NCI-H510A treated with DMSO at 0.1 percent for 48 hours (cell line): ENCODE measurements at regions not wholly inside any gene's neighbourhood (a gene's known extent, or its start where the extent isn't known, plus 50 kb on each side); places are given as distances from the start of the nearest gene placed in this dataset.
"Not testable (repeated sequence)": the region's sequence is repeated elsewhere in the genome, so short reads cannot be mapped to it uniquely, and the experiment has no call there.

Experiments
- DNase-seq: peaks from one replicate; lab custom pipeline; 2025; lab: John Stamatoyannopoulos, UW

DNA sequence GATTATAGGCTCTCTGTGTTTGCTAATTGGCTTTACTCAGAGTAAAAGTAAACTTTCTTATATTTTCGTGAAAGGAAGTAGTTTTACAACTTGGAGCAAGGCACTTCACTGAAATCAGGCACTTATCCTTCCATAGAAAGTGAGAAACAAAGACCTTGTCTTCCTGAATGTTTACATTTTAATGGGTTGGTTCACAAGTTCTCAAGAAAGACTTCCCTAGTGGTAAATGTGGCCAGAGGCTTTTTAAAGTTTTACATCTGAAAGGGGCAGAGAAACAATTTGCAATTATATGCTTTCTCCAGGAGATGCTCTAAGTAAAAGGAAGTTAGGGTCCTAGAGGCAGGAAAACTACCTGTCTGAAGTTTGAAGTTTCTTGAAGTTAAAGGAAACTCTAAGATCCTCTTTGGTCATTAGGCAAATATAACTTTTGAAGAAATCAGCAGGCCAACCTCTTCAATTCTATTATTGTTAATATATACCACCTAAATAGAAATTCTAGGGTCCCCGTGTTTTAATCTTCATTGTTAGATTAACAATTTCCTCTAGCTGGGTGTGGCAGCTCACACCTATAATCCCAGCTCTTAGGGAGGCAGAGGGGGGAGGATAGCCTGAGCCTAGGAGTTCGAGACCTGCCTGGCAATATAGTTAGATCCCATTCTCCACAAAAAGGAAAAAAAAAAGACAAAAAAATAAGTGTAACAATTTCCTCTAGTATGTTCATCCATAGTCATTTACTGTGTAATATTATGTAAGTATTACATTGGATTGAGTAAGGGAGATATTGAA lies 644.9 kb upstream of the FOXG1 start:
- DNase-seq, result no peak

DNA sequence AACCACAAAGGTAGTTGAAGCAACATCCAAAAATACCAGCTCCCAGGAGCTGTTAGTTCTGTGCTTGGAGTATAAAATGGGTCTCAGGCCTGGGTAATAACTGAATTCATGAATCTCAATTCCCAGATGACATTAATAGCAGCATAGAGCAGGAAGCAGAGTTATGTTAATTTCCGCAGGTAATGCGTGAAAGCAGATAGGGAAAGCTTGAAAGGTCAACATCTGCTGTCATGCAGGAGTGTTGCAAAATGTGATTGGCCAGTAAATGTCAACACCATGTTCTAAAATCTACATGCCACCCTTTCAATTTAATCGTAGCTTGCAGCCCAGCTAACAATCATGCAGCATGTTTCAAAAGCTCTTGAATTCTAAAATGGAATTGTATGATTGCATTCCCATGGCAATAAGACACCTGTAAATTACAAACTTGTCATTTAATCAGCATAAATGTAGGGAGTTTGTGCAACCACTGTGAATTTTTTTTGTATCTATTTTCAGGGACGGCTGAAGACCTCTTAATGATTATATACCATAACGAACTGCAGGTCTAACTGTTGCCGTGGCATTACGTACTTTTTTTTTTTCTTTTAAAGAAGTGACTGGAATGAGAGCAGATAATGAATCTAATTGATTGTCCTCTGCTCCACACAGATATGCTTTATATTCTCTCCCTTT lies 635.8 kb upstream of the FOXG1 start:
- peak; percentile 11 for DNase-seq

DNA sequence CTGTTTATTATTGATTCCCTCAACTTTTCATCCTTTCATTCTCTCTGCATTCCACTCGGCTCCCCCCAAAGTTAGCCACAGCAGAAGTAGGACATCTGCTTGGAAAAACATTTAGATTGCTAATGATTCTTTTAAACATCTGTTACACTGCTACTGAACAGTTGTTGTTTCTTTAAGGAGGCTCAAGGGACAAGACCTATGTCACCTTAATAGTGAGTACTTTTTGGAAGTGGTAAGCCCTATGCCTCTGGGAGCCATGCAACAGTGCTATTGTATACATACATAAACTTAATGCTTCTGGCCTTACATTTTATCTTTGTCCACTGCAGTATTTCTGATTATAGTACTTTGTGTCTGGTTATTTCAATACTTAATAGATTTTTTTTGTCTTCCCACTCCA lies 628.2 kb upstream of the FOXG1 start:
- DNase-seq, result no peak

DNA sequence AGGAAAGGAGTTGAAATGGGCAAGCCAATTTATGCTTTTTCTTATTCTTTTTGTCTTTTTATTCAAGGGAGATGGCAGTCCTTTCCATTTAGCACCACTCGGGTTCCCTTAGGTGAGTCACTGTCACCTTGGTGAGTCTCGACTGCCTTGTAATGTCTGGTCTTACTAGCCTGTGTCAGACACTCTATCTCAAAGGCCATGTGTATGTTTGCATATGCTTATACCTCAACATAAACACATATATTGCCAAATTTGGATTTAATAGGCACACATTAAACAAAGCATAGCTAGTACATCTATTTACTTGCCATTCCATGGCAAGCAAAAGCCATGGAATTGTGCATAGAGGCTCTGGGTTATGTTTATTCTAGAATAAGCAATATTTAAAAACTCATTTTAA lies 624.9 kb upstream of the FOXG1 start:
- peak; percentile 28 for DNase-seq

DNA sequence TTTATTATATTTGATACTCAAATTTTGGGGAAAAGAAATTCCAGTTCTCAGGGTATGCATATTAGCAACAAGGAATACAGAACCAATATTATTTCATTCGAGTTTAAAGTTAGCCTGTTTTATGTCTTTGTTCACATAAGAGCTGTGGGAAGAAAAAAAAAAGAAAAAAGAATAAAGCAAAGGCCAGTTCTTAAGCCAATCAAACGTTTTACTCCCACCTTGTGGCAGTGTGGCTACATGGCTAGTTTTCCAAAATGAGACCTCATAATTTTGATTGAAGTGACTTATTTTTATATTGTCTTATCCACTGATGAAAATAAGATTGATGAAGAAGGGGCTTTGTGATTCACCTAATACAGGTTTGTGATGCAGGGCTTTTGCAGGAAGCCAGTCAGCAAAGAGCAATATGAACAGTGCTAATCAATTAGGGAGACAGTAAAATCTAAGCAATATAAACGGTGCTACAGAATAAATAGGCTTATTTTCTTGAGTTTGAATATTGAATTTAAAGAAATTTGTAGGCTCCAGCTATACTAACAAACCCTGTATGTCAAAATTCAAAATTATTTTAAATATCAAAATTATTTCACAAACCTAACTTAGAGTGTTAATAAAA lies 624.1 kb upstream of the FOXG1 start:
- peak; percentile 52 for DNase-seq

DNA sequence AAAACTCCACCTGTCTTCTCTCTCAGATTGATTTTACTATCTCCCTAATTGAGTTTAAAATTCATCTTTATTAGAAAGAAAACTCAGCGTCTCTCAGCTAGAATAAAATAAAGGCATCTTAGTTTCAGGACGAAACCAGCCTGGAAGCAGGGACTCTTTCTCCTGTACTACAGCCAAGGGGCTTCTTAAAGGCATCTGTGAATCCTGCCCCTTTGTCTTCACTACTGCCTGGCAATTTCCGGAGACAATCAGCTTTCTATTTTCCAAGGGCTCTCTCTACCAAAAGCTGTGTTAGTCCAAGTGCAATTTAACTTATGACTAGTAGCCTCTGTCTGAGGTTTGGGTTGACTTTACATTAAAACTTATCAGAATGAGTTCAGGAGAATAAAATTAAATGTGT lies 623.3 kb upstream of the FOXG1 start:
- DNase-seq, result no peak

DNA sequence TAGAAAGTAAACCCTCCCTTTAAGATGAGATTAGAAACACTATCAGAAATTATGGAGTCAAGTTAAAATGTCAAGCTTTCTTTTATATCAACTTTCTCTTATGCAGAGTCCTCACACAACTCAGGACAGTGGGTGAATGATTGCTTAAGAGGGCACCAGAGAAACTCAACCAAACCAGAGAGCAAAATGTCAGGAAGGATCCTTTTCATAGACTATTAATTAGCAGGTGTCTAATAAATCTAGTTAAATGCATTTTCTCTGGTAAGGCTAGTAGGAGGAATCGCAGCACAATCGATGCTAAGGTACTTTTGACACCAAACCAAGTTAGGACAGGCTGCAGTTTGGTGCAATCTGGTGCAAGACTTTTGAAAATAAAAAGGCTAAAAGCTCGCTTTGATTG lies 614.7 kb upstream of the FOXG1 start:
- DNase-seq, result no peak

DNA sequence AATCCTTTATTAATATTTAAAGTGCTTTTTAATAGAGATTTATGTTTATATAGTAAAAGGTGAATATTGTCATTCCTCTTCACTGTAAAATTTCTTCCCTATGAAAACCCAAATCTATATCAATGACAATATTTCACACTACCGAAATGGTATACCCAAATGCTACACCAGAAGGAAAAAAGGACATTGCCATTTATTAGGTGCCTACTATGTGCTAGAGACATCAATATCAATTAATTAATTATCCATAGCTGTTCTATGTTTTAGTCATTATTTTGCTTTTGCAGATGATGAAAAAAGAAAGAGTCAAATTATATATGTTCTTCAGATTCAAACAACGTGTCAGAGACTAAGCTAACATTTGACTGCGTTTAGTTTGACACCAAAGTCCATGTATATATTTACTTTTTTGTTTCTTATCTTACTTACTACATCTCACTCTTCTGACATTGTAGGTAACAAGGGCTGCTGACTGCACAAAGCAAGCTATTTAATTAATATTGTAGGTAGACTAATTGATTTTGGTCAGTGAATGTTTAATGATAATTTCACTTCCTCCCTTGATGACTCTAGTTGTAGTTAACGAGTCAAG lies 614.0 kb upstream of the FOXG1 start:
- DNase-seq, result no peak

DNA sequence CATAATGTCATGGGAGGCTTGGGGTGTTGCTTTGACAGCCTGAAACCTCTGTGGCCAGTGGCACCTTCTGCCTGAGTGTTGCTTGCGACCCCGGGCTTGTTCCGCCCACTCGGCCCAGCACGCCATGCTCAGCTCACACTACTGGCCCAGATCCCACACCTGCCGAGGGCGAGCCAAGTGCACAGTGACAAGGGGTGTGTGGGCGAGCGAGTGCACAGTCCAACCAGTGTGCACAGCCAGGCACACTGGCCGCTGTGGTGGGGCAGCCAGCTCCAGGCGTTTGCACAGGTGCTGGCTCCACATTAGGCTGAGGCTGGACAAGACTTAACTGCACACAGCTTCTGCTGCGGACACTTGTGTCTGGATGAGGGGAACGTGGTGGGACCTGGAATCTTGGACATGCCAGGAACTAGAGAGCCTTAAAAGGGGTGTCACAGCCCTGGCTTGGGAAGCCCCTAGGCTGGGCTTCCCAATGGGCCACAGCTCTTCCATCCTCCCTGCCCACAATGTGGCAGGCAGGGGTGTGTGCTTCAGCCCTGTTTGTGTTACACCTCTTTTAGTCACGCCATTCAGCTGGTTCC lies 609.2 kb upstream of the FOXG1 start:
- DNase-seq, result no peak

DNA sequence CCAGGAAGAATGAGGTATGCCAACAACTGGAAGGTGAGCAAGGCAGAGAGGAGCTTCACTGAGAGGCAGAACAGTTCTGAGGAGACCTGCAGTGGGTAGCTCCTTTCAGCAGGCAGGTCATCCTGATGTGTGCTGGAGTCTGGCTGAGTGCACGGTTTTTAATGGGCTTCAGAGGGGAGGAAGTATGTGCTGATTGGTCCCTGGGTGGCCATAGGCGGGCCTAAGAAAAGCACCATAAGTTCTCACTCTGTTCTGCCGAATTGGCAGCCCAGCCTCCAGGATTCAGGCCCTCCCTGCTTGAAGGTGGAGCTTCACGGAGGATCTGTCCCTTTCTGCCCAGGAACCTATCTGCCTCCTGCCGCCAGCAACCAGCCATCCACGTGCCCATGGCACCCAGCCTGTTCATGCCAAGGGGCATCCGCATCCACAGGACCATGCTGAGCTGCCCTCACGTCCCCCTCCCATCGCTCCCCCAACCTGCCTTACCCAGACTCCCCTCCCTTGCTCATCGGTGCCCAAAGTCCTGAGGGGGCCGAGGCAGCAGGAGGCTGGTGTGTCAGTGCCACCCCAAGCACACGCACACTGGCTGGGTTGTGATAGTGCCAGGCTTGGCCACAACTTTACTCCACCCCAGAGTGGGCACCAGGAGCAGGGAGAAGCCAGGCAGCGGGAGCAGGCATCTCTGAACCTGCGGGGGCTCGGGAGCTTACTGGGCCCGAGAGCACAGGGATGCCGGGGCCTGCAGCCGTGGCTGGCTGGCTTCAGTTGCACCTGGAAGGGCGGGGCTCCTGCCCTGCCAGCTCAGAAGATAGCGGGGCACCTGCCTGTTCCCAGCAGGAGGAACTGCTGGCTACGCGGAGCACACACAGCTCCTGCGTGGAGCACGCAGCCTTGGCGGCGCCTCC lies 608.4 kb upstream of the FOXG1 start:
- DNase-seq, result no peak

DNA sequence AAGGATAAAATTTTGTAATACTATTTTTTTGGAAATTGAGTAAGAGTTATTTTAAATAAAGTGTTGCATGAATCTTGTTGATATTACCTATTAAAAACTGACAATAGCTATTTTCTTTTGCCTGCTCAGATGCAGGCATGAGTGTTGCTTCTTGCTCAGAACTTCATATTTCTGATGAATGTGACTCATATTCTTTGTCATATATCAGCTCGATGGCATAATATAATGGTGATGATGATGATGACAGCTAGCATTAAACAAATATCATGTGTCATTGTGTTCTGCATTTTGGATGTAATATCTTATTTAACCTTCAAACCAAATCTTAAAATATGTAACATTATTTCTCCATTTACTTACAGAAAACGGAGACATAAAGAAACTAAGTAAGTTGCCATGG lies 605.5 kb upstream of the FOXG1 start:
- no peak for DNase-seq

DNA sequence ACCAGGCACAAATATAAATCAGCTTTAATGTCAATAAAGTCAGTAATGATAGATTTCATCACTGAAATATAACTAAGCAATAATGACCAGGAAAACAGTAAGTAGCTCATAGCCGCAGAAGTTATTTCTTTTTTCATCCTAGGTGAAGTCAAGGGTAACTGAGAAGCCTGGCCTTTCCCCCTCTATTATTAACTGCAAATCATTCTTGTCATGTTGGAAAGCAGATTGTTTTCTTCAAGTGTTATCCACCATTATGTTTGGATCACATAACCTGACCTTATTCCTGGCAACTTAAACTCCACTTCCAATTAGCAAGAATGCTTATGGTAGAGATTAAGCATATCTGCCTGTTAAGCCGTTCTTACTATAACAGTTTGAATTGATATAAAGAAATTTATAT lies 603.4 kb upstream of the FOXG1 start:
- DNase-seq, result no peak

DNA sequence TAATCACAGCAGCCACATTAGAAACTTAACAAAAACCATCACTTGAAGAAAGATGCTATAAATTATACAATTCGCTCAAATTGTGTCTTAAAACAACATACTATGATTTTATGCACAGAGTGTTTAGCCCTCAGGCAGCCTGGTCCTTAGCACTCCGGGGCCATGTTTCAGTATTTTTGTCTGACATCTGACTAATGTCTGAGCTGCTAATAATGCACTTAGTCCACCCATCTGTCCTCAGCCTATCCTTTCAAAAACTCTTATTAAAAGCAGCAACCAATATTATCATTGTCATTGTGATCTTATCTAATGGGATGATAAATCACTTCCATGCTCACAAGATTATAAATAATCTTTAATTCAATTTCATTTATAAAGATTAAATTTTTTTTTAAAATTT lies 602.7 kb upstream of the FOXG1 start:
- no peak for DNase-seq

DNA sequence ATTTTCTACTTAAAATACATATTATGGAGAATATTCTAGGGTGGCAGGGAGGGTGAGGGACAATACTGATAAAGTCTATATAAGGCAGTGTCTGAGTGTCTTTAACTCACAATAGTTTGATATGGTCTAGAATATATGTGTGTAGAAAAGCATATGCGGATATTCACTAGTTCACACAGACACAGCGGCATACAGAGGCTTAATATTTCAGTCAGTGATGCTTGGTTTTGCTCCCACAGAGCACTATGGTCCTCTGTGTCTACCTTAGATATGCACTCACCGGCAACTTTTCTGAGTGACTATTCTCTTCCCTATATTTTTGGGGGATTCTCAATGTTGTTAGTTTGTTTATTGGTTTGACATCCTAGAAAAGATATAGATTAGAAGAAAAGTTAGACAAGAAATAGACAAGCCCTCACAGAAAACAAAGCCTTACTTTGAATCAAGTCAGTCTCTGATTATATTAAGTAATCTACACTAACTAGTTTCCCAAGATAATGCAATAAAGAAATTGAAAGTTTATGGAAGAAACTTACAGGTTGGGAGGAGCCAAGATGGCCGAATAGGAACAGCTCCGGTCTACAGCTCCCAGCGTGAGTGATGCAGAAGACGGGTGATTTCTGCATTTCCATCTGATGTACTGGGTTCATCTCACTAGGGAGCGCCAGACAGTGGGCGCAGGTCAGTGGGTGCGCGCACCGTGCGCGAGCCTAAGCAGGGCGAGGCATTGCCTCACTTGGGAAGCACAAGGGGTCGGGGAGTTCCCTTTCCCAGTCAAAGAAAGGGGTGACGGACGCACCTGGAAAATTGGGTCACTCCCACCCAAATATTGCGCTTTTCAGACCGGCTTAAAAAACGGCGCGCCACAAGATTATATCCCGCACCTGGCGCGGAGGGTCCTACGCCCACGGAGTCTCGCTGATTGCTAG lies 578.4 kb upstream of the FOXG1 start:
- not testable (repeated sequence) for DNase-seq

DNA sequence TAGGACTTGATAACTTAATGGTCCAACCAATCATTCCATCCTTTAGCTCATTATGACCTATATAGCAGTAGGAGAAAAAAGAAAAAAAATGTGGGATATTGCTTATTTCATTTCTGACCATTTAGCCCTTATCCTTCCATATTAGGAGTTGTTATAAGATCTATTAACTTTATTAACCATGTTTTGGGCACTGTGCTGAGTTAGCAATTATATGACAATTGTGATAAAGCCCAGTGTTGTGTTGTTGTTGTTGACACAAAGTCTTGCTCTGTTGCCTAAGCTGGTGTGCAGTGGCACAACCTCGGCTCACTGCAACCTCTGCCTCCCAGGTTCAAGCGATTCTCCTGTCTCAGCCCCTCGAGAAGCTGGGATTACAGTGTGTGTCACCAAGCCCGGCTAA lies 569.7 kb upstream of the FOXG1 start:
- DNase-seq, result no peak

DNA sequence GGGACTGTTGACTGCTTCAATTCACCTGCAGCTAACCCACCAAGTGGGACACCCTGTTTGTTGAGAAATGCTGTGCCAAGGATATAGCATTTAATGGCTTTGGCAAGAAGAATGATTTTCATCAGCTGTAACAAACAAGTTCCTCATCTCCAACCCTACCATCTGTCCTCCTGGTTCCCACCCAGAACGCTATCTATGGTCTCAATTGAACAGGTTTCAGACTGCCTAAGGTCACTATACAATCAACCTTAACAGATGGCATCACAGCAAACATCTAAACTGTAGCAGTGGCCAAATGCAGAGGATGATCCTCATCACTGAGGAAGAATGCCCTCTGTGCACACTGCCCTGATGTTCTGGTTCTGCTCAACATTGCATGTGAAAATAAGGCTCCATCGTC lies 546.2 kb upstream of the FOXG1 start:
- no peak for DNase-seq

DNA sequence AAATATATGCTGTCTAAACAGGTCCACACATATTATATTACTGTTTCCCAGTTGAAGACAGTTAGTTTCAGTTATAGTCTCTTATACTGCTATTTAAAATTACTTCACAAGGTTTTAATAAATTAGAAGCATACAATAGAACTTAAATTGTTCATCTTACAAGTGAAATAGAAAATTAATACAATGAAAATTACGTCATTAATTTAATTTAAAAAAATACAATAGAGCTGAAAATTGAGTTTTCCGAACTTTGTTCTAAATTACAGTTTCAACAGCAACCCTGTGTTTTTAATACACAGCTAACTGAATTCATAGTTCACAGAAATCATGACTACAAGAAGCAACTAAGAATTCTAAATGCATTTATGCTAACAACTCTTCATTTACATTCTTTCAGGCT lies 525.7 kb upstream of the FOXG1 start:
- no peak for DNase-seq

DNA sequence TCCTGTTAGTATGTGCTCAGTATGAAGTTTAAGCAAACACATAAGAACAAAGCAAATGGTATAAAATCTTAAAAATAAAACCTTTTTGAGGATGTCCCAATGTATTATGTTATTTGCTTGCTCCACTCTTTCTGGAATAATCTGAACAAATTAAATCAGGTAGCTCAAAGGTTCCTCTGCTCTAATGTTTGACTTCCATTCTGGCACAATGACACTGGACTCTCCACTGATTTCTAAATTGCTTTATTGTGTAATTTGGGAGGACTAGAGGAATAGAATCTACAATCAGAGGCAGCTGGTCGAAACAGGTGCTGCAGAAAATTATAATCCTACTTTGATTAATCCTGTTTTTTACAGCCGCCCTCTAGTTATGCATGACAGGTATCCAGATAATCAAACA lies 523.7 kb upstream of the FOXG1 start:
- DNase-seq, result no peak

DNA sequence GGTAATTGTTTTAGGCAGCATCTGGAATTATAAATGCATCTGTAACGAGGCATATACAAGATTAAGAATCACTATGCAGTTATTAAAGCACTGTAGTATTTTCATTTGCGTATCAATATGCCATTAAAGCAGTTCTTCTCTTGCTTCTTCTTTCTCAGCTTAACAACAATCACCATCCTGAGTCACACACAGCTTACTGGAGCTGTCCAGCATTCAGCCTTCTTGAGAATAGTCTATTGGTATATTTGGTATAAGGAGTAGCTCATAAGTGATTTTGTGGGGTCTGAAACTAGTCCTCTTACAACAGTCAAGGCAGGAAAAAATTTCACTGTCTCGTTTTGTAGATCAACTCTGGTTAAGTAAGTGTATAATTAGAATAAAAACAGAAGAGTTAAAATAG lies 523.0 kb upstream of the FOXG1 start:
- DNase-seq, result no peak

DNA sequence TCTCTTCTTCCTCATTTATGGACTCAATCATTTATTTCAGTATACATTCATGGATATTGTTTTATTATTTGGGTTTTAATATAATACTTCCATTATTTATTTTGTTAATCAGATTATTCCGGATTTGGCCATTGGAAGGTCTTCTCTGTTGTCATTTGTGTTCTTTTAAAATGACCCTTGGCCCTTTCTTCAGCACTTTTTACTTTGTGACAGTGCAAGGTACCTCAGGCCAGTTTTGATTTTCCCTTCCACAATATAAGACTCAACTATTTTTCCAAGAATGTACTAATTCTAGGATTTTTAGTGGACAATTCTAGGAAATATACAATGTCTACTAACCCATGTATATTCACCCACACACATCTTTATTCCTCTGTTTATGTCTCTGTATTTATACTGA lies 521.4 kb upstream of the FOXG1 start:
- DNase-seq, result no peak

DNA sequence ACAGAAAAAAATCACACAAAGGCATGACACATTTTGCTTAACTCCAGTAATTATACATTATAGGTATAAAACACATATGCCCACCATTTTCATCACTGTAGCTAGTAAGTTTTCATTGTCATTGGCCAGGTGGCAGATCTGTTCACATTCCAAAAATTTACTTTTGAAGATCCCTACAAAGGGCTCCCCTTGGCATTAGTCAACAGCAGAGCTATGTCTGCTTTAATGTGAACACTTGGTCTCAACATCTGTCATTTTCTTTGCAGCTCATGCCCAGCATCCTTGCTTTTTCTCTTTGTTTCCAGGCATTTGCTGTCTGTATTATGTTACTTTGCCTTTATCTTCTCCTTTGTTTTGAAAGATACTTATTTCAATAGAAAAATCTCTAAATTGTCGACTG lies 519.1 kb upstream of the FOXG1 start:
- no peak for DNase-seq
